T1000 (cell line): ENCODE measurements at regions not wholly inside any gene's neighbourhood (a gene's known extent, or its start where the extent isn't known, plus 50 kb on each side); places are given as distances from the start of the nearest gene placed in this dataset.
A peak's percentile ranks its signal among the peaks of the same experiment; 100 is the strongest.

Experiments used
- DNase-seq: peaks from one replicate; lab custom pipeline; 2025; ENCODE audit warnings: mixed read lengths; lab: John Stamatoyannopoulos, UW

DNA sequence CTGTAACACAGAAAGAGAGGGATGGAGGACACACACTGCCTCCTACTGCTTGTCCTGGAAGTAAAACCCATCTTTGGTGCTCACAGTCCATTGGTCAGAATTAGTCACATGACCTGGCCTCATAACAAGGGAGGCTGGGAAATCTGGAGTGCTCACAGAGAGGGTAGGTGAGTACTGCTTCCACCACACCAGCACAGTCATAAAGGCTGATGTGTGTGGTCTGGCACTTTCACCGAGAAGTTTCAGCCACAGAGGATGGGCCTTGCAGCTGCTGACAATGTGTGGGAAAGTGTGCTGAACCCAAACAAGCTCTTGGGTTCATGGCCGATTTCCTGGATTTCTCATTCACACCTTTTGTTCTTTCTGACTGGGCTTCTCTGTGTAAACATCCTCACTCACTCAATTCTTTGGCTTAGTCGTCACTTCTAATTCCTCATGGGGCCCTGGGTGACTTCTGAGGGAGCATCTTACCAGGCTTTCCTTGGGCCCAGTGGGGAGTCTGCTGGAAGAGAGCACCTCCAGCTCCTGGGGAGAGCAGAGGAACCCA lies 100.7 kb downstream of the ASB7 start:
- DNase-seq: no peak

DNA sequence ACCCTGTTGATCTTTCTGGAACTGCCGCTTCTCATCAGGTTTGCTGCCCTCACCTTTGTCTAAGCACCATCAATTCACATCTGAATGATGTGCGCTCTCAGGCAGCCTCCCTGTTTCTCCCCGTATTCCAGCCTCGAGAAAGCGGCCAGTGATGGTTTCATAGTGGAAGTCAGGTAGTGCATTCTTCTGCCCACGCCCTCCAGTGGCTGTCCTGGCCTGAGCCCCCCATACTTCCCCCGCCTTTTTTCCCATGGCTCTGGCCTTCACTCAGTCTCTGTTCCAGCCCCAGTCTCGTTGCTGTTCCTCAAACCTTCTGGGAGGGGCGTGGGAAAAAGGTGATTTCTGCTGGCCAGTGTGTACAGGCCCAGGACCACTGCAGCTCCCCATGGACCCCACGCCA lies 101.3 kb downstream of the ASB7 start:
- DNase-seq: no peak

DNA sequence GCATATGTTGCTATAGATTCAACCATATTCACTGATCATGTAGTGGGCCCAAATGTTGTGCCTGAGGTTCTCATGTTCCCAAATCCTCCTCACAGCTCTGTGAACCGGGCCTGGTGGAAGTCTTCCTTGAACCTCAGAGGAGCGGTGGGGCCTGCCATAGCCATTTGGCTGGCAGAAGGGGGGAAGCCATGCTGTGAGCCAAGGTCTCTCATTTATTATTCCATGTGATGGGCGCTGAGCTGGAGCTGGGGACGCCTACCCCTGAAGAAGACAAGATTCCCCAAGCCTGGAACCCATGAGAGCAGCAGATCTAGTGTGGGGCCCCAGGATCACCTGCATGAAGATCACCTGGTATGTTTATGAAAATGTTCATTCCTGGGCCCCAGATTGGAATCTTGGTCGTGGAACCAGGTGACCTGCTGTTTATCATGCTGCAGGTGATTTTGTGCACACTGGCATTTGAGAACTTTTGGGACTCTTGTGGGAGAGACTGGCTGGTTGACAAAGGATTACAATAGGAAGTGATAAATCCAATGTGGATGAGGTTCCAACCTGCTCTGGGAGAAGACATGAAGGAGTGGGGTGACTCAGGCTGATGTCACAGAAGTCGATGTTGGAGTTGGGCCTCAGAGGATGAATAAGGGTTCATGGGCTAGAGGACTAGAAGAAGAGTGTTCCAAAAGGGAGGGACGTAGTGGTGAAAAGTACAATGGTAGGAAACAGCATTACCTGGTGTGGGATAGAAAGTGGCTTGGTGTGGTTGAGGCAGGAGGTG lies 102.1 kb downstream of the ASB7 start:
- peak; percentile 26 for DNase-seq

DNA sequence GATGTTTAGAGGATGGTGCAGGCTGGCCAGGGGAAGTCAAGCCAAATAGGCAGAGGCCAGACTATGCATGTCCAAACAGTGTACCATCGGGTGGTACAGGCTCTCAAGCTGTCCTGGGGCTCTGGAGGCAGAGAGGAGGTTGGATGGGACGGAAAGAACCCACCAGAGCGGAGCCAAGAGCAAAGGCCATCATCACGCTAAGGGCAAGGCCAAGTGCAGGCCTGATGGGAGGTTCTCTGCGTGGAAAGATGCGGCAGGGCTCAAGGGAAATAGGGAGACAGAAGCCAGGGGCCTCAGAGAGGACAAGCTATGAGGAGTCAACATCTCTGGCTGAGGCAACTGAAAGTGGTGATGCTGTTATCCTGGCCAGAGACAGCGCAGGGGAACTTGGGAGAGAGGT lies 102.7 kb downstream of the ASB7 start:
- no peak for DNase-seq

DNA sequence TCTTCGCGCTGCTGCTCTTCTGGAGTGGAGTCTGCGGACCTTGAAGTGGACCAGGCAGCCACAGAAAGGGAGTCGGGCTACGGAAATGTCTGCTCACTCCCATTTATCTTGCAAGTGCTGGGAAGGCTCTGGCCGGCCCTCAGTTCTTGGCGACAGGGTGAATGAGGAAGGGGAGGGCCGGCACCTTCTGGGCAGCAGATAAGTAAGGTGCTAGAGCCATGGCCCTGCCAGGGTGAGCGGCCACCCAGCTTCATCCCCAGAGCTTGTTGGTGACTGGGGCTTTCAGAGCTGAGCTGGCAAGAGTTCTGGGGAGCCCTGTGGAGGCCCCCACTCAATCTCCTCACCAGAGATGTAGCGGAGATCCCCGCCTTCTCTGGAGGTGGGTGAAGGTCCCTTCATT lies 103.5 kb downstream of the ASB7 start:
- no peak for DNase-seq

DNA sequence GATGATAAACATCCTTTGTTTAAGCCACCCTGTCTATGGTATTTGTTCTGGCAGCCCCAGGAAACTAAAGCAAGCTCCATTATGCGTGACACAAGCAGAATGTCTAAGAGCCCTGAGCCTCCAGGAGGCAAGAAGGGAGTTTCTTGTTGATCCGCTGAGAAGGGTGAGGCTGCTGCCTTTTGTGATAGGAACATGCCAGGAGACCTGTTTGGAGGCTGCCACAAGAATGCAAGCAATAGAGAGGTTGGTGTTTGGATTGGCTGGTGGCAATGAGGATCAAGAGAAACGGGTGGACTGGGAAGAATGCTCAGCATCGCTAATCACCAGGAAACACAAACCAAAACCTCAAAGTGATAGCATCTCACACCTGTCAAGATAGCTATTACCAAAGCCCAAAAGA lies 104.8 kb downstream of the ASB7 start:
- DNase-seq: no peak

DNA sequence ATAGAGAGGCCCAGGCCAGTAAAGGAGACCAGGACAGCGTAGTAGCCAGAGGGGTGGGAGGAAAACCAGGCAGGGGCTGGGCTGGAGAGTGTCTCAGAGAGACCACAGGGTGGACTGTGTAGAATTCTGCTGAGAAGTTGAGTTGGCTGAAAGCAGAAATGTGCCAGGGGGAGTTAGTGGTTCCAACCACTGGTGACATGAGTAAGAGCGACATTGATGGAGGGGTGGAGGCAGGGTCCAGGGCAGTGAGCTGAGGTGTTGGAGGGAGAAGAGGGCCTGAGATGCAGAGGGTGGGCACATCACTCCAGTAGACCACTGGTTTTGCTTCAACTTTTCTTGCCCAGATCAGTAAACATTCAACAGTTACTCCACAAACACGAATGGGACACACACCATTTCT lies 106.5 kb downstream of the ASB7 start:
- DNase-seq: no peak

DNA sequence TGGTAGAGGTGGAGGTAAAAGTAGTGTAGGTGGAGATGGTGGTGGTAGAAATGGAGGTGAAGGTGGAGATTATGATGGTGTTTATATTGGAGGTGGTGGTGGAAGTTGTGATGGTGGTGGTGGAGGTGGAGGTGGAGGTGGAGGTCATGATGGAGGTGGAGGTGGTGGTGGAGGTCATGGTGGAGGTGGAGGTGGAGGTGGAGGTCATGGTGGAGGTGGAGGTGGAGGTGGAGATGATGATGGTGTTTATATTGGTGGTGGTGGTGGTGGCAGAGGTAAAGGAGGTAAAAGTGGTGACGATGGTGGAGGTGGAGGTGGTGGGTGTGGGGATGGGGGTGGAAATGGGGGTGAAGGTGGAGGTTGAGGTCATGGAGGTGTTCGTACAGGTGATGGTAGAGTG lies 107.8 kb downstream of the ASB7 start:
- DNase-seq: no peak

DNA sequence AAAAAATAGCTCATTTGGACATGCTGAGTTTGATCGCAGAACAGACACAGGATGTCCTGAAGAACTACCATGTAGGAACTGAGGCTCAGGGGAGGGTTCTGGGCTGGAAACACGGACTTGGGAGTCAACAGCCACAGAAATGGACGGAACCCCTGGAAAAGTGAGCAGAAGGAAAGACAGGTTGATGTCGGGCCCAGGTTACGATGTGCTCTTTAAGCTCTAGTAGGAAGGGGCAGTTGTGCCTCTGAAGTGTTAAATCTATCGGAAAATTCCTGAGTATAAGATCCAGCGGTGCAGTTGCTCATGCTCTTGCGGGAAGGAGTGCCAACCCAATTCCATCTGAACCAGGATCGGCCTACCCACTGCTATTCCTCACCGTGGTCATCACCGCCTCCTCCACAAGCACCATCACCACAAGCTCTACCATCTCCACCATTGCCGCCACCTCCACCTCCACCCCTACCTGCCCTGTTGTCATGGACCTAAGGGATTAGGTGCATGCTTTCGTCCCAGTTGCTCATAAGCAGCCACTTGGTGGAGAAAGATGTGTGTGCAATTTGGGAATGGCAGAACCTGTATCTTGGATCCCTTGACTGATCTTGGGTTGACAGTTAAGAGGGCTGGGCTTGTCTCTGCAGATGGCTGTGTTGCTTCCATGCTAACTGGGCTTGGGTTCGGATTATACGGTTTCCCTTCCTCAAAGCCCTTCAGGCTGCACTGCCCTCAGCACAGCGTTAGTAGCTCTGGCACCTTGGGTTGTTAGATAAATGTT lies 108.5 kb downstream of the ASB7 start:
- DNase-seq: no peak

DNA sequence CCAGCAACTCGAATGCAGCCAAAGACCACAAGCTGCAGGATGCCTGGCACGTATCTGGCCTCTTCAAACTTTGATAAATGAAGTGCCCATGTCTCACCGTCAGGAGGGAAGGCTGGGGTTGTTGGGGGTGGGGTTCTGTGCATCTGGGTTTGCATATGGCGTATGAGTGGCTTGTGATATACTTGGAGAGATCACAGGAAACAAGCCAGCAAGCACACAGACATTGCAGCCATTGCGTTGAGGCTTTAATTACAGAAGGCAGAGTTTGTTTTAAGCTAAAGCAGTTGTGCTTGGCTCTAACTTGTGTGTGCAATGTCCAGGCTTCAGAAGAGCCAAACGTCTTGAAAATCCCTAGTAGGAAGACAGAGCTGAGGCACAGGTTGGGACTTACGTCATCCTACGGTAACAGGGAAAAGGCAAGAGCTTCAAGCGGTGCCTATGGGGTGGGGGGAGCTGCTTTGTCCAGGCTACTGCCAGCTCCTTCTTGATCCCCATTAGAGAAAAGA lies 109.2 kb downstream of the ASB7 start:
- DNase-seq: no peak

DNA sequence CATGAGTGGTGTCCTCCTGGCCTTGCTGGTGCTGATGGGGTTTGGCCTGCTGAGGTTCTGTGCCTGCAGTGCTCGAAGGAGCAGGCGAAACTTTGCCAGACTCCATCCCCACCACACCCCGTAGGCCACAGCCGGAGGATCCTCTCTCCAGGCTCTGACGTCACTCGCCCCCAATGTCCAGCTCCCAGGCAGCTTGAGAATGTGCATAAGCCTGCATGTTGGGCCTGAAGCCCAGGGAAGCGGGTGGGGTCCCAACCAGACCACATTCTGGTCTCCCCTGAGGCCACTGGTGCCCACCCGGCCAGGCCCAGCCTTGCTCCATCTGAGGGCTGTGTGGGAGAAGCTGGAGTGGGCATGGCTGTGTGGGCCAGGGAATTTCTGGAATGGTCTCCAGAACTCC lies 109.8 kb downstream of the ASB7 start:
- DNase-seq: no peak

DNA sequence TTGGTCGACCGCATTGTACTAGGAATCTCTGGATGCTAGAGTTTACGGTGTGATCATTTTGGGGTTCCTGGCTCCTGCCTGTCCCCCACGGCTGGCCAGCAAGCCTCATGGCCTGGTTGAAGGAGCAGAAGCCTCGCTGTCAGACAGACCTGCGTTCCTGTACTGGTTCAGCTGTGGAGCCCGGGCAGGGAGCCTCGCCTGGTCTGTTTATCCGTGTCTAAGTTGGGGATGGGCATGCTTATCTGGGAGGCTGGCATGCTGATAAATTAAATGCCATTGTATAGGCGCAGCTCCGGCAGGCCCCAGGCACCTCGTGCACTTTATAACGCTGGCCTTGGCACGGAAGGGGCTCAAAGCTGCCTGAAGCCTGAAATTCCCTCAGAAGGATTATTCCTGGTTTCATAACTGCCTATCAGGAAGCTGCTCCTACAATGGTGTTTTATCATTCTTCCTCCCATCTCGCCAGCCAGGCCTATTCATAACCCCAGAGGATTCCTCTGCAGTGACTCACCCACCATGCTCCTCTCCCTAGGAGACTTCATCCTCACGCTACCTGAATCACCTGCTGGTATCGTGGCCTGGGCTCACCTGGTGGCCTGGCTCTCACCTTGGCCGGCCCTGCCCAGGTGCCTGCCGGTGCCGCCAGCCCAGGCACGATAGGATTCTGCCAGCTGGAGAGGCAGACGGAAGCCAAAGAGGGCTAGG lies 110.9 kb downstream of the ASB7 start:
- DNase-seq: peak; percentile 82

DNA sequence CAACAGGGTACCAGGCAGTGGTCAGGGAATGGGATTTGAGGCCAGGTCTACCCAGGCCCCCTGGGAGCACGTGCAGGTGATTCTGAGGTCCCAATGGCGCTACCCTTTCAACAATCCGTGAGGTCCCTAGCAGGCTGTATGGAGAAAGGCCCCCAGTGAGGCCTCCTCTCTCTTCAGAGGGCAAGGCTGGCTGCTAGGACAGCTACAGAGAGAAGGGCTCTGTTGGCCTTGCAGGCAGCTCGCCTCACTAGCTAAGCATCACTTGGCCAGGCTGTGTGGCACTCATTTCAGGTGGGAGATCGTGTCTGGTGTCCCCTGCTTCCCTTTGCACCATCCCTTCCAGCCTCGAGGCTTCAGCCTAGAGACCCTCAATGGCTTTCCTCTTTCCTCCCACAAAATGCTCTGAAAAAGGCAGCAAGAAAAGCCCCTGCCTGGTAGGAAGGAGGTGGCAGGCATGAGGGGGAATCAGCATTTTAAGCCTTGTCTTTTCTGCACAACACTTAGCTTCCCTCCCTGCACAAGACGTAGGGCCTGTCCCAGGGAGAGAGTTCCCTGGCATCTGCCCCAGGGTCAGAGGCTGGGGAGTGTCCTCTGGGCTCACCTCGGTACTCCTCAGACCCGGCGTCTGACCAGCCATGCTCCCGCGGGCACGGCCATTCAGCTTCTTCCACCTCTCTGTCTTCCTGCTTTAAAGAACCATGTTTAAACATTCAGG lies 111.8 kb downstream of the ASB7 start:
- no peak for DNase-seq

DNA sequence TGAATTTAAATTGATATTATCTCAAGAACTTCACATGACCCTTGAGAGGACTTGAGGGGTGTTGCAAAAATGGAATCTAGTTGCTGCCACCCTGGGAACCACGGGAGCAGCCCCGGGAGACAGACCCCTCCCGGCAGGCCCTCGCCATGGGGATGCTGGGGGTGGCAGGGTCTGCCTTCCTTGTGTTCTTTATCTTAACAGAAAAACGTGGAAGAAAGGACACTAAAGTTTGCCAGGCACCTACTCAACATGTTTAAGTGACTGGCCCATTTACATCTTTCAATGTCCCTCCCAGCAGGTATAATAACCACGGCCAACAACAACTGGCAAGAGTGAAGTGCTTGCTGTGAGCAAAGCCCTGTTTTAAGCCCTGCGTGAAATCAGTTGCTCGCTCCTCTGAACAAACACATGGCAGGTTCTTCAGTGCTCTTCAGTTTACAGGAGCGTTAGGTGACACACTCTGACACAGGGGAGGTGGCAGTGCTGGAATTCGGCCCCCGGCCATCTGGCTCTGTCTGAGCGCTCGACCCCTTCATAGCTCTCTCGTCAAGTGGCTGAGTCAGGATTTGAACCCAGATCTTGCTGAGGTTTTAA lies 112.5 kb downstream of the ASB7 start:
- no peak for DNase-seq

DNA sequence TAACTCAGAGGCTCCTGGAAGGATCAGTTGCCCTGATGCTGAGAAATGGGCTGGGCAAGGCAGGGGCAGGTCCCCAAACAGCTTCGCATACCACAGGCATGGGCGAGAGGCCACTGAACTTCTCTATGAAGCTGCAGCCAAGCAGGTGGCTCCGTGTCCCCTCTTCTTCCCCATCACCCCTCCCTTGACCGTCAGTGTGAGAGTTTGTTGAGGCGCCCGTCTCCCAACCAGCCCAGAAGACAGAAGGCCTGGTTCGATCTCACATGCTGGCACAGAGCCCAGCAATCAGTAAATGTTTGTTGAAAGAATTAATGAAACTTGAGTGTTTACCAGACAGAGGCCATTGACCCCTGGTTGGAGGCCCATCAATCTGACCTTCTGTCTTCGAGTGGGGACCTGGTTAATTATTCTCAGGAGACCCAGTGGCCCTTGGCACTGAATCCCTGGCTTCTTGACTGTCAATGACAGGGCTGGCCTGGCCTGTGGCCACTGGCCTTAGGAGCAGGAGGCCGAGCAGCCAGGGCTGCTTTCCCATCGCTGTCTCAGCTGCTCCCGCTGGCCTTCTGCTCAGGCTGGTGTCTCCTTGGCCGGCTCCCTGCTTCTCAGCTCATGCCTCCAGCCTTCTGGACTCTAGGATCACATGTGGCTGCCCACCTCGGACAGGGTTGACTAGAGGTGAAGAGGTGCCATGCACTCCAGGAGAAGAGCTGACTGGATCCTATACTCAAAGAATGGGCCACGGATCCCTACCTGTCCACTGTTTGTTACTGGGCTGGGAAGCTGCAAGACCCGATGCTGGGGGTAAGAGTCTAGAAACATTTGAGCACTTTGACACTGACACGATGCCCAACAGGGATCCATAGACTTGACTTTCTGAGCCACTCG lies 113.4 kb downstream of the ASB7 start:
- DNase-seq: no peak

DNA sequence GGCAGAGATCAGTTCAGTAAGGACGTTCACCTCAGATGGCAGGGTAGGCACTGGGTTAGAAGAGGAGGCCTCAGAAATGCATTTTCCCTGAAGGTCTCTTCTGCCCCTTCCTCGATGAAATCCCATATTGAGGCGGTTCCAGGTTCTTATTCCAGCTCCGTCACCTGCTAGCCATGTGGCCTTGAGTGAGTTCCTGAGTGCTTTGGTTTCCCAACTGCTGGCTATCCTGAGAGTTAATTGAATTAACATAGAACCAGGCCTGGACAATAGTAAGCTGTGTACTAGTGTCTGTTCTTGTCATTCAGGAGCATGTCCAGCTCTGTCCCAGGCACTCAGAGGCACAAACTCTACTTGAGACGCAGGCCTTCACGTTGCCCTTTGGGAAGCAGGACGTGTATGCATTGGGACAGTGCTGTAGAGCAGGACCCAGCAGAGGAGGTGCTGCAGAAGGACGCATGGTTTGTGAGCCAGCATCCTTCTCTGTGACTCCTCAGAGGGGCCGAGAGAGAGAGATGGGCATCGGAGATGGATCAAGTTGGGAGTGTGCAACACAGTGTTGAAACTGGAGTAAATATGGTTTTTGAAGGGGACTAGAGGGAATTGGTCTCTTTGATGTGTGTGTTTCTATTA lies 114.2 kb downstream of the ASB7 start:
- DNase-seq: no peak

DNA sequence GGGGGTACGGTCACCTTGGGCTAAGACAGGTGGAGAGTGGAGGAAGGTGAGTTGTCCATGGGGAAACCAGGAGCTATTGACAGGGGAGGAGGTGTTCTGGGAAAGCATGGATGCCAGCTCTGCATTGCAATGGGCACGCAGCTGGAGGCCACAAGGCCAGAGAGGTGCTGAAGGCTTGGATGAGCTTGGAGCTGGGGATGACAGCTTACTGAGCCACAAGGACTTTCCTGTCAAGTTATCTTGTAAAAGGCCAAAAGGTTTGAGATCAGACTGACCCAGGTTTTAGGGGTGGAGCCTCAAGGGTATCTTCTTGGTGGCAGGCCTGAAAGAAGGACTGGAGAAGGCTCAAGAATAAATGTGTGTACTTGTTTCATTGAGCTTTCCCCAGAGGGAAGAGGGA lies 115.2 kb downstream of the ASB7 start:
- no peak for DNase-seq

DNA sequence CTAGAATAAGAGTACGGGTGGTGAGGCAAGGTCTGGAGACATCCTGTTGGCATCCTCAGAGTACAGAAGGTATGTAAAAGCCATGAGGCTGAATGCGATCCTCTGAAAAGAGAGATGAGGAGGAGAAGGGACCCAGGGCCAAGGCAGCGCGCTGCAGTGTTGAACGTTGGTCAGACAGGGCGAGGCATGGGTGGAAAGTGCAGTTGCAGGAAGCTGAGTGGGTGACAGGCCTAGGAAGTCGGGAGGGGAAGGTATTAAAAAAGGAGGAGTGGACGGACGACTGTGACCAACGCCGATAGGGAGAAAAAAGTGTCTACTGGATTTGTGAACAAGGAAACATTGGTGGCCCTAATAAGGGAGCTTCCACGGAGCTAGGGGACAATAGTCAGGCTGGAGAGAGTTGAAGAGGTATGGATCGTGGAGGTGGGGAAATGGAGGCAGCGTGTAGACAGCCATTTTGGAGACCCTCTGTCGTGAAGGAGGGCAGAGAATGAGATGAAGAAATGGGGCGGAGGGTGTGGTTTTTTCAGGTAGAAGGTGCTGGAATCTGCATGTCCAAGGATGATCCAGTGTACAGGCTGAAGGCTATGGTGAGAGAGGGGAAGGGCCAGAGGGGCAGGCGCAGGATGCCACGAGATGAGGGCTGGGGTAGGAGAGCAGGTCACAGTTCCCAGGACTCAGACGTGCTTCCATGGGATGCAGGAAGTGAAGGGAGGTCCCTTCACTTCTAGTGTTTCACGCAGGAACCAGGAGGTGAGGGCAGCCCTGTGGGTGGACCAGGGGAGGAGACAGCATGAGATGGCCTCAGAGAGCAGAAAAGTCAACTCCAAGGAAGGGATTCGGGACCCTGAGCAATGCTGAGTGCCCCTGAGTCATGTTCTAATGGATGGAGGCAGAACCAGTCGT lies 115.9 kb downstream of the ASB7 start:
- no peak for DNase-seq
